ENCODE measurements at regions not wholly inside any gene's neighbourhood (a gene's known extent, or its start where the extent isn't known, plus 50 kb on each side); places are given as distances from the start of the nearest gene placed in this dataset.

DNA sequence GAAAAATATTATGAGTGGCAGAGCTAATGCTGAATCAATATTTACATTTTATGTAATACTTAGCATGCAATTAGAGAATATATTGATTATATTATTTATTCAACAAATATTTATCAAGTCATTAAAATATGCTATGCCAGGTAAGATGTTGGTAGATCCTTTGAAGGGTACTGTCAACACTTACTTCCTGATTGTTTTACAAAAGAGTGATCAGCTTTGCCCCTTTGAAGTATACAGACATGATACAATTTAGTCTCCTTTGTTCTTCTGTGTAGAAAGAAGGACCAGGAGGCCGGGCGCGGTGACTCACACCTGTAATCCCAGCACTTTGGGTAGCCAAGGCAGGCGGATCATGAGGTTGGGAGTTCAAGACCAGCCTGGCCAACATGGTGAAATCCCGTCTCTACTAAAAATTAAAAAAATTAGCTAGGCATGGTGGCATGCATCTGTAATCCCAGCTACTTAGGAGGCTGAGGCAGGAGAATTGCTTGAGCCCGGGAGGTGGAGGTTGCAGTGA, 73.9 kb upstream of the IFNG-AS1 start:
- no peak overlapping the region for H3K27ac ChIP-seq
- intact Hi-C loops (cut with DNase I) = no loop called here
- H3K36me3 ChIP-seq = no peaks in the 10 kb centered on the region
- H3K27me3 ChIP-seq = no peaks in the 10 kb centered on the region
- H3K9me3 ChIP-seq = no peaks in the 10 kb centered on the region
- ATAC-seq = no peak
- H3K4me1 ChIP-seq = no peaks in the 10 kb centered on the region
- TF ChIP-seq, protein P1, sequence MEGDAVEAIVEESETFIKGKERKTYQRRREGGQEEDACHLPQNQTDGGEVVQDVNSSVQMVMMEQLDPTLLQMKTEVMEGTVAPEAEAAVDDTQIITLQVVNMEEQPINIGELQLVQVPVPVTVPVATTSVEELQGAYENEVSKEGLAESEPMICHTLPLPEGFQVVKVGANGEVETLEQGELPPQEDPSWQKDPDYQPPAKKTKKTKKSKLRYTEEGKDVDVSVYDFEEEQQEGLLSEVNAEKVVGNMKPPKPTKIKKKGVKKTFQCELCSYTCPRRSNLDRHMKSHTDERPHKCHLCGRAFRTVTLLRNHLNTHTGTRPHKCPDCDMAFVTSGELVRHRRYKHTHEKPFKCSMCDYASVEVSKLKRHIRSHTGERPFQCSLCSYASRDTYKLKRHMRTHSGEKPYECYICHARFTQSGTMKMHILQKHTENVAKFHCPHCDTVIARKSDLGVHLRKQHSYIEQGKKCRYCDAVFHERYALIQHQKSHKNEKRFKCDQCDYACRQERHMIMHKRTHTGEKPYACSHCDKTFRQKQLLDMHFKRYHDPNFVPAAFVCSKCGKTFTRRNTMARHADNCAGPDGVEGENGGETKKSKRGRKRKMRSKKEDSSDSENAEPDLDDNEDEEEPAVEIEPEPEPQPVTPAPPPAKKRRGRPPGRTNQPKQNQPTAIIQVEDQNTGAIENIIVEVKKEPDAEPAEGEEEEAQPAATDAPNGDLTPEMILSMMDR (IDR thresholded peaks at IDR 0.05) = no peak
- DNase-seq = no peak
- H3K4me3 ChIP-seq = no peak overlapping the region

DNA sequence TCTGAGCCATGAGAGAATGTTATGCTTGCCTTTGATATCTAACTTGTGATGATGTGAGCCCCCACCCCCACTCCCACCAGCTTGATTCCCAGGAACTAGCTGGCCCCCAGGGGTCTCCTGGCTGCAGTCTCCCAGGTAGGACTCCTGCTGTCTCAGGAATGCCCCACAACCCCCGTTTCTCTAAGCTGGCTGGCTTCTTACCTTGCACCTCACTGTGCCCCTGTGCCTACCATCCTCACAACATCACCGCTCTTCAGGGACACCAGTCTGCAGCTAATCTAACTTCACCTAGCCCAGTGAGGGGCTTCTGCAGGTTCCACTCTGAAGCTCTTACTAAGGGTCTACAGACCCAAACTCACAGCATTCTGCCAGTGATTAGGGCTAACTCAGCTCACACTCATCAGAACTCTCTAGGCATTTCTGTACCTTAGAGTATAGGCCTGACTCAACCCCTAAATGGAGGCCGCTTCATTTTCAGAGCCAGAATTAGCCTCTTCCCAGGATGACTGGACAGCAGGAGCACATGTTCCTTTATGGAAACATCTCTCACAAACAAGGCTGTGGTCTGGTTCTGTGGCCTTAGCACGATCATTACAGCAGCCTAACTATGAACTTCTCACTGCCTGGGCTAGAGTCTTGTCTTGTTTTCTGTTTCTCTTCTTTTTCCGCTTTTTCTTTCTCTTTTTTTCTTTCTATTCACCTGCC, 72.8 kb upstream of the IFNG-AS1 start:
- Histone ChIP-seq H3K4me1 (no peaks in the 10 kb centered on the region), H3K36me3 (no peaks in the 10 kb centered on the region), H3K27ac (no peak overlapping the region), H3K4me3 (no peak overlapping the region), H3K27me3 (no peaks in the 10 kb centered on the region), H3K9me3 (no peaks in the 10 kb centered on the region)
- intact Hi-C loops (cut with DNase I) = no loop called here
- ATAC-seq (no peak), DNase-seq (no peak)
- TF ChIP-seq, protein P1 (IDR thresholded peaks at IDR 0.05) = no peak

DNA sequence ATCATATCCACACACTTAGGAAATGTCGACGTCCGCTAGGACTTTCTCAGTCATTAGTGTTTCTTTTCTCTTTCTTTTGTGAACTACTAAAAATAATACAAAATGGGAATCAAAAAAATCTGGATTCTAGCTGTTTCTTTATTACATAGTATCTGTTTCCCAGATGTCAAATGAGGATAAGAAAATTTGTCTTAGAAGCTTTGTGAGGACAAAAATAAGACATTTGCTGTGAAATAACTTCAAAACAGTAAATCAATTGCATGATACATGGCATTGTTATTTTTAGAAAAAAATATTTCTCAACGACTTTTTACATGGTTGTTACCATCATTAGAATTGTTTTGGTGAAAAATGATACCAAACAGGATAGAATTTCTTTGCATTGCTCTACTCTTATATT, 71.4 kb upstream of the IFNG-AS1 start:
- no peak for ATAC-seq
- intact Hi-C loops (cut with DNase I) = no loop called here

DNA sequence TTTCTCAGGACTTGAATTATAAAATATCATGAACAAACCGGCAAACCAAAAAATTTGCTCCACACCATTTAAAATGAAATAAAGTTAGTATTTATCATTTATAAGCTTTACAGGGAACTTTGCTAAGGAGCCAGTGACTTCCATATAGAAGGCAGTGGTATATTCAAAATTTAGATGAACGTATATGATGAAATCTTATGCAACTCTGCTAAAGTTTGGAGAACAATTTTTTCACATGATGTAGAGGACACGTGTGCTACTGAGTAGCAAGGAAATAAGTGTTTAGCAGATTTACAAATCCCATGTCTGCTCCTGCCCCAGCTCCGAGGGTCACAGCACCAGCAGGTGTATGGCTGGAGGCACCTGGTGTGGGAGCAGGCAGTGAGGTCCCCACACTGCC, 70.8 kb upstream of the IFNG-AS1 start:
- TF ChIP-seq, protein P1 (IDR thresholded peaks at IDR 0.05) = no peak
- H3K36me3 ChIP-seq = no peaks in the 10 kb centered on the region
- ATAC-seq (no peak), DNase-seq (no peak)
- H3K4me3 ChIP-seq = no peak overlapping the region
- no peaks in the 10 kb centered on the region for H3K27me3 ChIP-seq
- intact Hi-C loops (cut with DNase I) = no loop called here
- H3K9me3 ChIP-seq = no peaks in the 10 kb centered on the region
- no peak overlapping the region for H3K27ac ChIP-seq
- no peaks in the 10 kb centered on the region for H3K4me1 ChIP-seq

More for the DNA sequence above, 71.4 kb upstream of the IFNG-AS1 start:
- TF ChIP-seq, protein P1 (IDR thresholded peaks at IDR 0.05) = no peak
- no peak for DNase-seq
- H3K4me3 ChIP-seq = no peak overlapping the region
- H3K9me3 ChIP-seq = no peaks in the 10 kb centered on the region
- H3K4me1 ChIP-seq = no peaks in the 10 kb centered on the region
- no peak overlapping the region for H3K27ac ChIP-seq
- H3K27me3 ChIP-seq = no peaks in the 10 kb centered on the region
- no peaks in the 10 kb centered on the region for H3K36me3 ChIP-seq

DNA sequence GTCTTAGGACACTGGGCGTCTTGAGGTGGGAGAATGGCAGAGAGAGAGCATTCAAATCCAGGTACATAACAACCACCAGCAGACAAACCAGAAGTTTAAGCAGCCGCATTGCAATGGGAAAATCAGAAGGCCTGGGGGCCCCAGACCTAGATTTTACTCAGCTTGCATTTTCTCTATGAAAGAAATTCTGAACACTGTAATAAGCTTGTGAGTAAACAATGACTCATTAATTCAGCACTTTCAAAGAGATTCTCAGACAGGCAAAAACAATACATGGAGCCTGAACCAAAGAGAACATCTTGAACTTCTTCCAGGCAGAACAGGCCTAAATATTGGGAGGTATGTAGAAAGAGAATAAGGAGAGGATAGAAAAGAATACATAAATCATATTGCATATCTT, 69.8 kb upstream of the IFNG-AS1 start:
- Histone ChIP-seq H3K27me3 (no peaks in the 10 kb centered on the region), H3K27ac (no peak overlapping the region), H3K4me1 (no peaks in the 10 kb centered on the region), H3K9me3 (no peaks in the 10 kb centered on the region), H3K4me3 (no peak overlapping the region), H3K36me3 (no peaks in the 10 kb centered on the region)
- intact Hi-C loops (cut with DNase I) = no loop called here
- no peak for ATAC-seq
- TF ChIP-seq, protein P1 (IDR thresholded peaks at IDR 0.05) = no peak
- no peak for DNase-seq

Data from left lung (tissue), 4 donors.